C4-2B (cell line): ENCODE measurements at regions not wholly inside any gene's neighbourhood (a gene's known extent, or its start where the extent isn't known, plus 50 kb on each side); places are given as distances from the start of the nearest gene placed in this dataset.

ENCODE experiments used
- ZFX ChIP-seq: fragments of 450-650 bp; IDR thresholded peaks from 2 replicates; pipeline ENCODE4 v1.6.1; 2017
- TF ChIP-seq, protein P1 (sequence below): fragments of 450-650 bp; conservative IDR thresholded peaks from 2 replicates; pipeline ENCODE4 v1.5.1; 2017; ENCODE audit warnings: mild to moderate bottlenecking

GRCh38 chr4:20431543-20431951 is 179.8 kb downstream of the SLIT2 start:
- TF ChIP-seq, protein P1, sequence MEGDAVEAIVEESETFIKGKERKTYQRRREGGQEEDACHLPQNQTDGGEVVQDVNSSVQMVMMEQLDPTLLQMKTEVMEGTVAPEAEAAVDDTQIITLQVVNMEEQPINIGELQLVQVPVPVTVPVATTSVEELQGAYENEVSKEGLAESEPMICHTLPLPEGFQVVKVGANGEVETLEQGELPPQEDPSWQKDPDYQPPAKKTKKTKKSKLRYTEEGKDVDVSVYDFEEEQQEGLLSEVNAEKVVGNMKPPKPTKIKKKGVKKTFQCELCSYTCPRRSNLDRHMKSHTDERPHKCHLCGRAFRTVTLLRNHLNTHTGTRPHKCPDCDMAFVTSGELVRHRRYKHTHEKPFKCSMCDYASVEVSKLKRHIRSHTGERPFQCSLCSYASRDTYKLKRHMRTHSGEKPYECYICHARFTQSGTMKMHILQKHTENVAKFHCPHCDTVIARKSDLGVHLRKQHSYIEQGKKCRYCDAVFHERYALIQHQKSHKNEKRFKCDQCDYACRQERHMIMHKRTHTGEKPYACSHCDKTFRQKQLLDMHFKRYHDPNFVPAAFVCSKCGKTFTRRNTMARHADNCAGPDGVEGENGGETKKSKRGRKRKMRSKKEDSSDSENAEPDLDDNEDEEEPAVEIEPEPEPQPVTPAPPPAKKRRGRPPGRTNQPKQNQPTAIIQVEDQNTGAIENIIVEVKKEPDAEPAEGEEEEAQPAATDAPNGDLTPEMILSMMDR: no peak; the same call in 1 of the 2 replicates
- TF ChIP-seq ZFX: no peak
